NCI-H460 (cell line): ENCODE measurements at regions not wholly inside any gene's neighbourhood (a gene's known extent, or its start where the extent isn't known, plus 50 kb on each side); places are given as distances from the start of the nearest gene placed in this dataset.
"Not testable (repeated sequence)": the region's sequence is repeated elsewhere in the genome, so short reads cannot be mapped to it uniquely, and the experiment has no call there.

Source experiments
- DNase-seq: peaks from one replicate; pipeline ENCODE4 v3.0.0-alpha.2; 2016; ENCODE audit warnings: low read depth; ENCODE audit errors: extremely low read depth
- small RNA-seq, 2 experiments: library from RNA; depleted of rRNA; stranded (forward); fragments of <200 nt; gene quantifications; one replicate each; pipeline ENCODE3, GENCODE V24; 2014

DNA sequence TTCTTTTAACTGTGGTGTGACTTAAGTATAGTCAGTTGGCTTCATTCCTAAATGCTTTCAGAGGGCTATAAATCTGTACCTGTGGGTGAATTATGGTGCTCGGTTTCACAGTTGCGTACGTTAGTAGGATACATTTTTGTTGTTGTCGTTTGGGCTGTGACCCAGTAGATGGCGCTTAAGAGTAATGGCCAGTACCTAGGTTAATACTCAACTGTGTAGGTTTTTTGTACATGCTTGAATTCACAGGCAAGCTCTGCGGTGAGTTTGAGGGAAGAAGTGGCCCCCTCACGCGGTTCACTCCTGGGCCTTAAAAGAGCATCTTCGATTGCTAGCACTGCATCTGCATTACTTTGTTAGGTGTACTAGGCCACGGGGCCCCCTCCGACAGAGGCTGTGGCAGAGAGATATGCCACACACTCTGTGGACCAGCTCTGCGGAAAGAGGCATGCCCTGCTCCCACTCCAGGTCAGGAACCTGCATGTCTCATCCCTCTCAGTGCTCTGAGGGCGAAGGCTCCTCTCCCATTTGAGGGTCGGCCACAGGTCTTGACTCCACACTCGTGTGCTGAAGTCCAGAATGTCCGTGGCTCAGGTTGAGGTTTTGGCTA lies 224.6 kb upstream of the TBL1Y start:
- not testable (repeated sequence) for DNase-seq

DNA sequence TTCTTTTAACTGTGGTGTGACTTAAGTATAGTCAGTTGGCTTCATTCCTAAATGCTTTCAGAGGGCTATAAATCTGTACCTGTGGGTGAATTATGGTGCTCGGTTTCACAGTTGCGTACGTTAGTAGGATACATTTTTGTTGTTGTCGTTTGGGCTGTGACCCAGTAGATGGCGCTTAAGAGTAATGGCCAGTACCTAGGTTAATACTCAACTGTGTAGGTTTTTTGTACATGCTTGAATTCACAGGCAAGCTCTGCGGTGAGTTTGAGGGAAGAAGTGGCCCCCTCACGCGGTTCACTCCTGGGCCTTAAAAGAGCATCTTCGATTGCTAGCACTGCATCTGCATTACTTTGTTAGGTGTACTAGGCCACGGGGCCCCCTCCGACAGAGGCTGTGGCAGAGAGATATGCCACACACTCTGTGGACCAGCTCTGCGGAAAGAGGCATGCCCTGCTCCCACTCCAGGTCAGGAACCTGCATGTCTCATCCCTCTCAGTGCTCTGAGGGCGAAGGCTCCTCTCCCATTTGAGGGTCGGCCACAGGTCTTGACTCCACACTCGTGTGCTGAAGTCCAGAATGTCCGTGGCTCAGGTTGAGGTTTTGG lies 208.8 kb upstream of the TBL1Y start:
- not testable (repeated sequence) for DNase-seq

DNA sequence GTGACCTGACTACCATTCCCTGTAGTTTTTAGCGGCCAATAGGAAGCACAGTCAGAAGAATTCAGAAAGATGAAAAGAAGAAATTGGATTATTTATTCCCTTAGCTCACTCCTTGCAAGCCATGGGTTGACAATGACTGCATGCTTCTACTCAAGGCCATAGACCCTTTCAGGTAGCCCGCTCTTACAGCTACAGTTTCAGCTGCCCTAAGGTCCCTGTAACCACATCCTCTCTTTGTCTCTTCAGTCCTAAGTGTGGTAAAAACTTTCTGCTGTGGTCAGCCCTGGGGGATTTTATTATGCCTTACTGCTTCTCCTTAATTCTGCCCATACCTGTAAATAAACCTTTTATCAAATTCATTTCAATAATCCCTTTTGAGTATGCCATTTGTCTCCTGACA lies 189.1 kb upstream of the TBL1Y start:
- not testable (repeated sequence) for DNase-seq

DNA sequence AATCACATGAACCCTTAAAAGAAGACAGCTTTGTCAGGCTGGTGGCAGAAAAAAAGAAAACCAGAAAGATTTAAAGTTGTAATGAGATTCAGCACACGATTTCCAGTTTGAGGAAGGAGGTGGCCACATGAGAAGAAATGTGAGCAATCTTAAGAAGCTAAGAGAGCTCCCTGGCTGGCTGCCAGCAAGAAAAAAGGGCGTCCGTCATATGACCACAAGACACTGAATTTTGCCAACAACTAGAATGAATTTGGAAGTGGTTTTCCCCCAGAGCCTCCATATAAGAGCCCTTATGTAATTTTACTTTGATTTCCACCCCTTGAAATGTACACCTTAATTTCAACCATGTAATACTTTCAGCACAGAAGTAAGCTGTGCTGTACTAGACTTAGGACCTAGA lies 163.3 kb upstream of the TBL1Y start:
- not testable (repeated sequence) for DNase-seq

DNA sequence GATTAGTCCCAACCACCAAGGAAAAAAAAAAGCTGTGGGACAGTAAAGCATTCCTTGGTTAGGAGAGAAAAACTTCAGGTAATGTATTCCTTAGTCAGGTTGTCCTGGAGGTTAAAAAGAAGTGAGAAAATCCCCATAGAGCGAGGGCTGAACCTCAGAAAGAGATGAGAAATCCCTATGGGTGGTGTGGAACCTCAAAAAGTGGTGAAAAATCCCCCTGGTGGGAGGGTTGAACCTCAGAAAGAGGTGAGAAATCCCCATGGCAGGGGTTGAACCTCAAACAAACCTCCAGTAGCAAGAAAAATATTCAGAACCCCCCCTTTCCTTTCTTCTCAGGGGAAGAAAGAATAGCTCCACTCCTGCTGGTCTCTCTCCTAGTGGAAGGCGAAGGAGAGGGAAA lies 128.2 kb upstream of the TBL1Y start:
- DNase-seq: no peak

DNA sequence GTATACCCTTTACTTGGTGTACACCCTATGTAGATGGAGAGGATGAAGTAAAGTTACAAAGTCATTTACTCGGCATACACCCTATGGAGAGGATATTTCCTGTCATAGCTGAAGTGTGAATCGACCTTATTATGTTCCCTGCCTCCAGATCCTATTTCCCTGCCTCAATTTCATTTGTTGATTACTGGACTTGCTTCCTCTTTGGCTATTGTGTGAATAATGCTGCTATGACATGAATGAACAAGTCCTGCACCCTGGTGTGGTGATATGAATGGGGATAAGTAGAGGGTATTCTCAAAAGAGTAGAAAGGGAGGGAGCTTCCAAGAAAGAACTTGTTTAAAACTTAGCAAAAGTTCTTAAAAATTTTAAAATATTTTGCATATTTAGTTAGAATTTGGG lies 123.5 kb upstream of the TBL1Y start:
- no peak for DNase-seq

DNA sequence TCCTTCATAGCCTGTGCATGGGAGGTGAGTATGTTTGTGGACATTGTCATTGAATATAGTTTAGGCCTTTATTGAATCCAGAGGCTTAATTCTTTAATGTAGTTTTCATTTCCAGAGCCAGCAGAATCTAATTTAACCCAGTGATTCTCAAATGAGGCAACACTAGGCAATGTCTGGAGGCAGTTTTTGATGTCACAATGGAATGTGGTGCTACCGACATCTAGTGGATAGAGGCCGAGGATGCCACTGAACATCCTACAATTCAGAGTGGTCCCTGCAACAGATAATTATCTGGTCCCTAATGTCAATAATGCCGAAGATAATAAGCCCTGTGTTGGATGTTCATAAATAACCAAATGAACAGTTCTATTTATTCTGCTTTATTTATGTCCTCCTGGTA lies 98.9 kb upstream of the TBL1Y start:
- DNase-seq: peak; percentile 64

Small RNA genes in the stretch of these regions (small RNA-seq; reads per million reads assigned to genes)
- gene AC013412.1 (0 reads per million in 2 experiments), gene SRIP3 (0 reads per million in 2 experiments)
